ENCODE measurements at regions not wholly inside any gene's neighbourhood (a gene's known extent, or its start where the extent isn't known, plus 50 kb on each side); places are given as distances from the start of the nearest gene placed in this dataset.

- TF ChIP-seq, protein P1, sequence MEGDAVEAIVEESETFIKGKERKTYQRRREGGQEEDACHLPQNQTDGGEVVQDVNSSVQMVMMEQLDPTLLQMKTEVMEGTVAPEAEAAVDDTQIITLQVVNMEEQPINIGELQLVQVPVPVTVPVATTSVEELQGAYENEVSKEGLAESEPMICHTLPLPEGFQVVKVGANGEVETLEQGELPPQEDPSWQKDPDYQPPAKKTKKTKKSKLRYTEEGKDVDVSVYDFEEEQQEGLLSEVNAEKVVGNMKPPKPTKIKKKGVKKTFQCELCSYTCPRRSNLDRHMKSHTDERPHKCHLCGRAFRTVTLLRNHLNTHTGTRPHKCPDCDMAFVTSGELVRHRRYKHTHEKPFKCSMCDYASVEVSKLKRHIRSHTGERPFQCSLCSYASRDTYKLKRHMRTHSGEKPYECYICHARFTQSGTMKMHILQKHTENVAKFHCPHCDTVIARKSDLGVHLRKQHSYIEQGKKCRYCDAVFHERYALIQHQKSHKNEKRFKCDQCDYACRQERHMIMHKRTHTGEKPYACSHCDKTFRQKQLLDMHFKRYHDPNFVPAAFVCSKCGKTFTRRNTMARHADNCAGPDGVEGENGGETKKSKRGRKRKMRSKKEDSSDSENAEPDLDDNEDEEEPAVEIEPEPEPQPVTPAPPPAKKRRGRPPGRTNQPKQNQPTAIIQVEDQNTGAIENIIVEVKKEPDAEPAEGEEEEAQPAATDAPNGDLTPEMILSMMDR (IDR thresholded peaks at IDR 0.05; ENCODE audit: extremely low read depth, missing control alignments): no peak
- no peak for DNase-seq (ENCODE audit: low spot score)
These were observed 168.5 kb upstream of the TPM1 start for GRCh38 chr15:62874064-62874463.

- TF ChIP-seq, protein P1 (IDR thresholded peaks at IDR 0.05; ENCODE audit: extremely low read depth, missing control alignments): no peak
- no peak for DNase-seq (ENCODE audit: low spot score)
These were observed 167.5 kb upstream of the TPM1 start for GRCh38 chr15:62874959-62875625.

DNA sequence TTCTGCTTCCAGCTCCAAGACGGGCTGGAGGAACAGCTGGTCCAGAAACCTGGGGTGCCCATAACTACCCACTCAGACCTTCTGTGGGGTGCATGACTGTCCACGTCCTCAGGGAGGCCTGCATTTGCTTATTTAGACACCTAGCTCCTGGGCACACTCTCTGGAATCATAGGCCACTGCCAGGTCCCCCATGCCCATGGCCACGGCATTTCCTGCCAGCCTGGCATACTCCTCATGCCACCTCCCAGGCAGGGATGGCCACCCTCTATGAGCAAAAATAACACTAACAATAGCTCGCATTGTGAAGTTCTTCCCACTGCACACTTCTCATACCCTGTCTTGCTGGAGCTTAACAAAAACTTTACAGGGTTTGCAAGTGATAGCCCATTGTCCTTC lies 166.9 kb upstream of the TPM1 start:
- TF ChIP-seq, protein P1 (IDR thresholded peaks at IDR 0.05; ENCODE audit: extremely low read depth, missing control alignments): no peak
- no peak for DNase-seq (ENCODE audit: low spot score)

DNA sequence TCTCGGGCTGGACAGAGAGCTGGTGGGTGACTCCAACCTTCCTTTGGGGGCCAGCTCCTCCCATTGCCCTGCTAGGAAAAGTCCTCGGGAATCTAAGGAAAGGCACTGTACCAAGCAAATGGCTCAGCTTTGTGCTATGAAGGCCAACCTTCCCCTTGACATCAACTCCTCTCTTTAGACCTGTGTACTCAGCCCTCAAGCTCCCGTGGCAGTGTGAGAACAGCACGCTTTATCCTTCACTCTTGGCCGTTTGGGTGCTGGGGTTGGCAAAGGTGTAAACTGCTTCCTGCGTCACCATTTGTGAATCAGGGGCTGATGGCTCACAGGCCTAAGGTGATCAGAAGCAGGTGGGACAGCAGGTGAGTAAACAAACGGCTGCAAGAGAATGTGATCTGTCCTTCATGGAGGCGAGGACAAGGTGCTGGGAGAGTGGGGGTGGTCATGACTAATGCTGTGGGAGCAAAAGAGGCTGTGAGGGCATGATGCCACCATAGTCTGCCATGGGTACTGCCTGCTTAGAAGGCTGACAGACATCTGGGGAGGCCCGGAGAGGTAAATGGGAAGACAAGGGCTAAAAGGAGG lies 165.2 kb upstream of the TPM1 start:
- no peak for DNase-seq (ENCODE audit: low spot score)
- TF ChIP-seq, protein P1 (IDR thresholded peaks at IDR 0.05; ENCODE audit: extremely low read depth, missing control alignments): no peak

DNA sequence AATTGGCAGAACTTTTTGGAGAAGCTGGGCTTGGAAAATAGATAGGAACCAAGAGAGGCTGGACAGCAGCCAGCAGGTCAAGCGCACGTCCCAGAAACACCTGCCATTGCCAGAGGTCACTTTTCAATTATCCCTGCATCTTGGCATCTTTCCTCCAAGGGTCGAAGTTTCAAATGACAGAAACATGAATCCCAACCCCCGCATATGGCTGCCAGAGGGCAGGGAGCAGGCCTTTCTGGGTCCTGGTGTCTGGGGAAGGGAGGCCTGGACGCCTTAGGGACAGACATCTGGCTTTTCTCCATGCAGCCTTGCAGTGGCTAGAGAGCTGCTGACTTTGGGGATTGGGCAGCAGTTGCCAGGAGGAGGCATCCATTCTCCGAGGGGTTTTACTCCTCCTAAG lies 164.5 kb upstream of the TPM1 start:
- no peak for DNase-seq (ENCODE audit: low spot score)
- TF ChIP-seq, protein P1 (IDR thresholded peaks at IDR 0.05; ENCODE audit: extremely low read depth, missing control alignments): no peak

GRCh38 chr15:62879770-62880169 lies 162.8 kb upstream of the TPM1 start:
- no peak for DNase-seq (ENCODE audit: low spot score)
- TF ChIP-seq, protein P1 (IDR thresholded peaks at IDR 0.05; ENCODE audit: extremely low read depth, missing control alignments): no peak

DNA sequence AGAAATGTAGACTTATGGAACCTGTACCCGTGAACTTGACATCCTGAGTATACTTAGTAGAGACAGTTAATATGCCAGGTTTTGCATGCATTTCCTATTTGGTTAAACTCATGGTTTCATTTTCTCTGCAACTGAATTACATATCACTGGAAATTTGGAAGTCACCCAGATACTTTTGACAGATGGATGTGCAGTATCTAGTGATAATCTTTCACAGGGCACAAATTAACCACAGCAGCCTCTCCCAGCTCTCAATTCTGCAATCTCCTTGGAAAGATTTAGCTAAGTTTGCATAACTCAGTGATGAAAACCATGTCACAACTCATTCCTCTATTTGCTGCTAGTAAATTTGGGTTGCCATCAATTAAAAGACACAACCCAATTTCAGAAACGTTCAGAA lies 162.3 kb upstream of the TPM1 start:
- TF ChIP-seq, protein P1 (IDR thresholded peaks at IDR 0.05; ENCODE audit: extremely low read depth, missing control alignments): no peak
- DNase-seq (ENCODE audit: low spot score): no peak
